DMS114 treated with DMSO at 0.1 percent for 48 hours (cell line): ENCODE measurements at regions not wholly inside any gene's neighbourhood (a gene's known extent, or its start where the extent isn't known, plus 50 kb on each side); places are given as distances from the start of the nearest gene placed in this dataset.

Experiments used
- DNase-seq: peaks from one replicate; lab custom pipeline; 2025; ENCODE audit not compliant: unreplicated experiment; lab: John Stamatoyannopoulos, UW

- DNase-seq, result no peak
Measured at GRCh38 chr11:42025121-42025803, 565.8 kb upstream of the LRRC4C start.

GRCh38 chr11:42034826-42035225 is 575.4 kb upstream of the LRRC4C start:
- DNase-seq, result no peak

GRCh38 chr11:42036201-42036600 is 576.7 kb upstream of the LRRC4C start:
- DNase-seq, result no peak

- no peak for DNase-seq
Measured at GRCh38 chr11:42043312-42043711, 583.9 kb upstream of the LRRC4C start.

GRCh38 chr11:42047637-42048555 is 588.4 kb upstream of the LRRC4C start:
- no peak for DNase-seq

- no peak for DNase-seq
Measured at GRCh38 chr11:42049186-42049585, 589.7 kb upstream of the LRRC4C start.

GRCh38 chr11:42049650-42050049 is 590.2 kb upstream of the LRRC4C start:
- no peak for DNase-seq

GRCh38 chr11:42054351-42054900 is 595.0 kb upstream of the LRRC4C start:
- DNase-seq, result no peak

- no peak for DNase-seq
Measured at GRCh38 chr11:42055606-42056005, 596.2 kb upstream of the LRRC4C start.

- no peak for DNase-seq
Measured at GRCh38 chr11:42058794-42059193, 599.3 kb upstream of the LRRC4C start.

- no peak for DNase-seq
Measured at GRCh38 chr11:42065199-42065598, 605.7 kb upstream of the LRRC4C start.

- DNase-seq, result no peak
Measured at GRCh38 chr11:42066113-42066512, 606.7 kb upstream of the LRRC4C start.

GRCh38 chr11:42074306-42074705 is 614.9 kb upstream of the LRRC4C start:
- no peak for DNase-seq

- no peak for DNase-seq
Measured at GRCh38 chr11:42075180-42075579, 615.7 kb upstream of the LRRC4C start.

GRCh38 chr11:42077794-42078193 is 618.3 kb upstream of the LRRC4C start:
- no peak for DNase-seq

- no peak for DNase-seq
Measured at GRCh38 chr11:42085736-42086135, 626.3 kb upstream of the LRRC4C start.

- DNase-seq, result no peak
Measured at GRCh38 chr11:42093541-42093940, 634.1 kb upstream of the LRRC4C start.

GRCh38 chr11:42098075-42098474 is 638.6 kb upstream of the LRRC4C start:
- no peak for DNase-seq

- DNase-seq, result no peak
Measured at GRCh38 chr11:42112866-42113265, 653.4 kb upstream of the LRRC4C start.

GRCh38 chr11:42114927-42115326 is 655.5 kb upstream of the LRRC4C start:
- no peak for DNase-seq

GRCh38 chr11:42138454-42138853 is 679.0 kb upstream of the LRRC4C start:
- no peak for DNase-seq

- DNase-seq, result no peak
Measured at GRCh38 chr11:42145311-42145710, 685.9 kb upstream of the LRRC4C start.
